Caco-2 (cell line): ENCODE measurements at regions not wholly inside any gene's neighbourhood (a gene's known extent, or its start where the extent isn't known, plus 50 kb on each side); places are given as distances from the start of the nearest gene placed in this dataset.

Experiments used
- BruUV-seq: library from RNA; stranded (reverse); fragments of 400-500 nt; replicated peaks from 2 replicates; lab custom pipeline; 2021; lab: Mats Ljungman, UMichigan
- CTCF ChIA-PET: fragments of 300-600 bp; sonication (Branson Sonifier 250); formaldehyde crosslinking; loops from one replicate; lab custom pipeline; 2022; ENCODE audit warnings: antibody characterized with exemption; lab: Charles Lee
- POLR2A ChIA-PET: fragments of 300-600 bp; sonication (Branson Sonifier 250); formaldehyde crosslinking; loops from one replicate; lab custom pipeline; 2022; ENCODE audit warnings: antibody characterized with exemption; lab: Charles Lee
- DNase-seq, 2 experiments: peaks; one replicate each; pipeline versions ENCODE4 v3.0.0 to v3.0.0-alpha.2; 2020 to 2022
- H3K27me3 ChIP-seq: replicated peaks from 2 replicates; pipeline ENCODE4 v1.6.0; 2011; ENCODE audit warnings: low read length; ENCODE audit not compliant: control insufficient read depth, insufficient read depth
- H3K36me3 ChIP-seq: 2 replicates; pipeline ENCODE4 v1.5.1; 2011; ENCODE audit warnings: low read length; ENCODE audit not compliant: control insufficient read depth, insufficient read depth
- H3K4me1 ChIP-seq: fragments of 250-450 bp; sonication (Bioruptor Pico); 2 replicates; pipeline ENCODE4 v1.5.1; 2020; ENCODE audit warnings: mild to moderate bottlenecking
- H3K4me3 ChIP-seq: 2 replicates; pipeline ENCODE4 v1.5.1; 2011; ENCODE audit warnings: low read depth, mild to moderate bottlenecking, control low read depth, low read length
- H3K9me3 ChIP-seq: fragments of 250-450 bp; sonication (Bioruptor Pico); 2 replicates; pipeline ENCODE4 v1.5.1; 2020; ENCODE audit warnings: mild to moderate bottlenecking, moderate library complexity
- H3K27ac Mint-ChIP-seq: one replicate; pipeline ENCODE4 v1.8.0; 2022; ENCODE audit warnings: mixed read lengths; ENCODE audit not compliant: unreplicated experiment
- H3K27me3 Mint-ChIP-seq: one replicate; pipeline ENCODE4 v1.8.0; 2022; ENCODE audit warnings: mixed read lengths; ENCODE audit not compliant: insufficient read depth, unreplicated experiment
- H3K36me3 Mint-ChIP-seq: one replicate; pipeline ENCODE4 v1.8.0; 2022; ENCODE audit warnings: mild to moderate bottlenecking, mixed read lengths; ENCODE audit not compliant: insufficient read depth, unreplicated experiment
- H3K4me1 Mint-ChIP-seq: one replicate; pipeline ENCODE4 v1.8.0; 2022; ENCODE audit warnings: low read depth, mixed read lengths; ENCODE audit not compliant: unreplicated experiment
- H3K4me3 Mint-ChIP-seq: one replicate; pipeline ENCODE4 v1.8.0; 2022; ENCODE audit warnings: mild to moderate bottlenecking, moderate library complexity, mixed read lengths; ENCODE audit not compliant: unreplicated experiment
- H3K9me3 Mint-ChIP-seq: one replicate; pipeline ENCODE4 v1.8.0; 2022; ENCODE audit warnings: mixed read lengths; ENCODE audit not compliant: unreplicated experiment
- intact Hi-C: fragments of 100-400 bp; cut with micrococcal nuclease; formaldehyde crosslinking; loops from one replicate; pipeline ENCODE4 v1.10.0; 2022; ENCODE audit not compliant: unreplicated experiment
- TF ChIP-seq, protein P1 (sequence below), 2 experiments: fragments of 200-600 bp in 1 of 2; IDR thresholded peaks; 1 replicate in 1 of 2; 2 replicates in 1 of 2; pipeline versions ENCODE4 v1.5.1 to v1.8.0; 2011 to 2022; ENCODE audit warnings: antibody characterized with exemption in 1 of 2, control low read depth in 1 of 2, inconsistent platforms in 1 of 2, low read depth in 1 of 2, low read length in 1 of 2, mild to moderate bottlenecking in 1 of 2, moderate library complexity in 1 of 2; ENCODE audit not compliant: insufficient read depth in 1 of 2, severe bottlenecking in 1 of 2, unreplicated experiment in 1 of 2

DNA sequence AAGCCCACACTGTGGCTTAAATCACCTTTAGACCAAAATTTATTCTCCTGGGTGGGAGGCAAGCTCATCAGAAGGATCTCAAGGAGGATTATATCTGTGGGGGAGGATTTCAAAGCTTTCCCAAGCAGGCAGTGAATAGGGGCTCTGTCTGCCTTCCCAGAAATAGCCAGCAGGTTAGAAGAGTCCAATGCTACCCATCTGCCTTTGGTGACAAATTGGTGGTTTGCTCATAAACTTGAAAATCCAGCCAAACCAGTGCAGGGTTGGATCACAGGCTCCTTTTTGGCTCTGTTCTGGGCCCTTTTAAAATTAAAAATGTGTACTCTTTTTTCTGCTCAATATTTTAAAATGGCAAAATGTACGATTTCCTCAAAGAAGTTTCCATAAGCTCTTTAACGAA lies 118.9 kb upstream of the ZC3H11B start:
- H3K9me3 ChIP-seq: peaks cover 4% of the 10 kb centered on the region; the same call in 1 of the 2 replicates
- POLR2A ChIA-PET: no interaction called here
- CTCF ChIA-PET: no interaction called here
- no peaks in the 10 kb centered on the region for H3K36me3 ChIP-seq
- Mint-ChIP-seq H3K27me3 (no peaks in the 10 kb centered on the region), H3K27ac (no peak overlapping the region), H3K9me3 (peaks cover 7% of the 10 kb centered on the region), H3K4me3 (no peak overlapping the region), H3K36me3 (no peaks in the 10 kb centered on the region), H3K4me1 (no peaks in the 10 kb centered on the region)
- no peak overlapping the region for H3K4me3 ChIP-seq
- H3K27me3 ChIP-seq: no peaks in the 10 kb centered on the region
- intact Hi-C loops: no loop called here
- TF ChIP-seq, protein P1, sequence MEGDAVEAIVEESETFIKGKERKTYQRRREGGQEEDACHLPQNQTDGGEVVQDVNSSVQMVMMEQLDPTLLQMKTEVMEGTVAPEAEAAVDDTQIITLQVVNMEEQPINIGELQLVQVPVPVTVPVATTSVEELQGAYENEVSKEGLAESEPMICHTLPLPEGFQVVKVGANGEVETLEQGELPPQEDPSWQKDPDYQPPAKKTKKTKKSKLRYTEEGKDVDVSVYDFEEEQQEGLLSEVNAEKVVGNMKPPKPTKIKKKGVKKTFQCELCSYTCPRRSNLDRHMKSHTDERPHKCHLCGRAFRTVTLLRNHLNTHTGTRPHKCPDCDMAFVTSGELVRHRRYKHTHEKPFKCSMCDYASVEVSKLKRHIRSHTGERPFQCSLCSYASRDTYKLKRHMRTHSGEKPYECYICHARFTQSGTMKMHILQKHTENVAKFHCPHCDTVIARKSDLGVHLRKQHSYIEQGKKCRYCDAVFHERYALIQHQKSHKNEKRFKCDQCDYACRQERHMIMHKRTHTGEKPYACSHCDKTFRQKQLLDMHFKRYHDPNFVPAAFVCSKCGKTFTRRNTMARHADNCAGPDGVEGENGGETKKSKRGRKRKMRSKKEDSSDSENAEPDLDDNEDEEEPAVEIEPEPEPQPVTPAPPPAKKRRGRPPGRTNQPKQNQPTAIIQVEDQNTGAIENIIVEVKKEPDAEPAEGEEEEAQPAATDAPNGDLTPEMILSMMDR (IDR thresholded peaks at IDR 0.05; ENCODE audit: insufficient read depth in 1 of 2, low read depth in 1 of 2, low read length in 1 of 2, severe bottlenecking in 1 of 2, unreplicated experiment in 1 of 2): no peak
- no peak for DNase-seq
- BruUV-seq: no TSS peak
- no peaks in the 10 kb centered on the region for H3K4me1 ChIP-seq

DNA sequence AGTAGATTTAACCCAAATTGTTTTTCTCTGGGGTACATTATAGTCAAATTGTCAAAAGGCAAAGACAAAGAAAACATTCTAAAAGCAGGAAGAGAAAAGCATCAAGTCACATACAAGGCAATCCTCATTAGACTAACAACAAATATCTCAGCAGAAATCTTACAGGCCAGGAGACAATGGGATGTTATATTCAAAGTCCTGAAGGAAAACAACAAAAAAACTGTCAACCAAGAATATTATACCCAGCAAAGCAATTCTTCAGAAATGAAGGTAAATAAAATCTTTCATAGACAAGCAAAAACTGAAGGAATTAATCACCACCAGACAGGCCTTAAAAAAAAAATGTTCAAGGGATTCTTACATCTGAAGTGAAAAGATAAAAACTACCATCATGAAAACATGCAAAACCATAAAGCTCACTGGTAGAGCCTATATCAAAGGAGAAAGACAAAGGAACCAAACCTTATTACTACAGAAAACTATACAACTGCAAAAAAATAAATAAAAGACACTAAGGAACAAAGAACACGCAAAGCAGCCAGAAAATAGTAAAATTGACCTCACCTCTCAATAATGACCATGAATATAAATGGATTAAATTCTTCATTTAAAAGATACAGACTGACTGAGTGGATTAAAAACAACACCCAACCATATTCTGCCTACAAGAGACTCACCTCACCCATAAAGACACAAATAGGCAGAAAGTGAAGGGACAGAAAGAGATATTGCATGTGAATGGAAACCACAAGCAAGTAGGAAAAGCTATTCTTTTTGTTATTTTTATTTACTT lies 113.8 kb upstream of the ZC3H11B start:
- H3K4me1 ChIP-seq: no peaks in the 10 kb centered on the region
- TF ChIP-seq, protein P1 (IDR thresholded peaks at IDR 0.05; ENCODE audit: insufficient read depth in 1 of 2, low read depth in 1 of 2, low read length in 1 of 2, severe bottlenecking in 1 of 2, unreplicated experiment in 1 of 2): no peak
- Mint-ChIP-seq H3K4me3 (no peak overlapping the region), H3K4me1 (no peaks in the 10 kb centered on the region), H3K27ac (no peak overlapping the region), H3K27me3 (no peaks in the 10 kb centered on the region), H3K36me3 (no peaks in the 10 kb centered on the region), H3K9me3 (peaks cover 23% of the 10 kb centered on the region)
- no peak overlapping the region for H3K4me3 ChIP-seq
- no TSS peak for BruUV-seq
- ChIA-PET POLR2A (no interaction called here), CTCF (no interaction called here)
- DNase-seq: no peak
- no peaks in the 10 kb centered on the region for H3K27me3 ChIP-seq
- intact Hi-C loops: no loop called here
- H3K36me3 ChIP-seq: no peaks in the 10 kb centered on the region
- H3K9me3 ChIP-seq: peaks cover 7% of the 10 kb centered on the region; the same call in 1 of the 2 replicates

DNA sequence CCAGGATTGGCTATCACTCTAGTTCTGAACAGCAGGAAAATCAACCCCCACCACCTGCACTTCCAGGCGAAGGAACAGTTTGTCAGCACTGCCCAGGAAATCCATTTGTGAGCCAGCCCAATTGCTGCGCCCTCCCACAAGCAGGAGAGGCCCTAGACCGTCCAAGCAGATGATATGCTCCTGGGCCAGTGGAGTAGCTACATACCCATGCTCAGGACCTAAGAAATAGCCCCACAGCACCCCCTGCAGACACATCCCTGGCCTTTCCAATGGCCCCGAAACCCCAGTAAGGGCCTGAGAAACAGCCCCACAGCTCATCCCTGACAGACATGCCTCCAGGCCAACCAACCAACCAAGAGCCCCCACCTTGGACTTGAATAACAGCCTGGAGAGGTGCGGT lies 111.5 kb upstream of the ZC3H11B start:
- CTCF ChIA-PET: no interaction called here

More for the DNA sequence above, 111.5 kb upstream of the ZC3H11B start:
- H3K27me3 ChIP-seq: no peaks in the 10 kb centered on the region
- intact Hi-C loops: no loop called here
- Mint-ChIP-seq H3K4me3 (no peak overlapping the region), H3K4me1 (no peaks in the 10 kb centered on the region), H3K27me3 (no peaks in the 10 kb centered on the region), H3K36me3 (no peaks in the 10 kb centered on the region), H3K9me3 (peaks cover 23% of the 10 kb centered on the region), H3K27ac (no peak overlapping the region)
- POLR2A ChIA-PET: no interaction called here
- H3K4me1 ChIP-seq: no peaks in the 10 kb centered on the region
- H3K9me3 ChIP-seq: peaks cover 7% of the 10 kb centered on the region; the same call in 1 of the 2 replicates
- no peak for DNase-seq
- no peaks in the 10 kb centered on the region for H3K36me3 ChIP-seq
- H3K4me3 ChIP-seq: no peak overlapping the region
- TF ChIP-seq, protein P1 (IDR thresholded peaks at IDR 0.05; ENCODE audit: insufficient read depth in 1 of 2, low read depth in 1 of 2, low read length in 1 of 2, severe bottlenecking in 1 of 2, unreplicated experiment in 1 of 2): no peak
- no TSS peak for BruUV-seq
